GM18867 (cell line): ENCODE measurements at regions not wholly inside any gene's neighbourhood (a gene's known extent, or its start where the extent isn't known, plus 50 kb on each side); places are given as distances from the start of the nearest gene placed in this dataset.
"Not testable (repeated sequence)": the region's sequence is repeated elsewhere in the genome, so short reads cannot be mapped to it uniquely, and the experiment has no call there.

Source experiments
- ATAC-seq: cut with Tn5 transposase; IDR thresholded peaks from one replicate; pipeline ENCODE4 v1.9.1; 2021; ENCODE audit warnings: mild to moderate bottlenecking, moderate library complexity; ENCODE audit not compliant: unreplicated experiment

GRCh38 chr4:149211876-149212275, 603.8 kb downstream of the IQCM start:
- ATAC-seq, result no peak

GRCh38 chr4:149203256-149204001, 612.2 kb downstream of the IQCM start:
- ATAC-seq, result no peak

- no peak for ATAC-seq
Measured at GRCh38 chr4:149202117-149202516, 613.5 kb downstream of the IQCM start.

GRCh38 chr4:149199594-149199993, 616.0 kb downstream of the IQCM start:
- no peak for ATAC-seq

GRCh38 chr4:149194061-149194460, 621.6 kb downstream of the IQCM start:
- no peak for ATAC-seq

- ATAC-seq, result no peak
Measured at GRCh38 chr4:149187726-149188125, 627.9 kb downstream of the IQCM start.

GRCh38 chr4:149183638-149184037, 632.0 kb downstream of the IQCM start:
- ATAC-seq, result no peak

GRCh38 chr4:149181459-149181858, 634.2 kb downstream of the IQCM start:
- not testable (repeated sequence) for ATAC-seq

- ATAC-seq, result no peak
Measured at GRCh38 chr4:149176039-149176438, 639.6 kb downstream of the IQCM start.

GRCh38 chr4:149175549-149175948, 640.1 kb downstream of the IQCM start:
- ATAC-seq, result no peak

GRCh38 chr4:149173241-149174013, 642.2 kb downstream of the IQCM start:
- ATAC-seq, result no peak

- ATAC-seq, result no peak
Measured at GRCh38 chr4:149168645-149169044, 647.0 kb downstream of the IQCM start.

GRCh38 chr4:149166876-149167275, 648.8 kb downstream of the IQCM start:
- ATAC-seq, result no peak

- no peak for ATAC-seq
Measured at GRCh38 chr4:149166365-149166764, 649.3 kb downstream of the IQCM start.

GRCh38 chr4:149164282-149164681, 651.4 kb downstream of the IQCM start:
- no peak for ATAC-seq

- ATAC-seq, result no peak
Measured at GRCh38 chr4:149161247-149161646, 654.4 kb downstream of the IQCM start.

GRCh38 chr4:149160370-149160769, 655.3 kb downstream of the IQCM start:
- no peak for ATAC-seq

- no peak for ATAC-seq
Measured at GRCh38 chr4:149158817-149159216, 656.8 kb downstream of the IQCM start.

GRCh38 chr4:149145803-149146202, 669.8 kb downstream of the IQCM start:
- no peak for ATAC-seq

GRCh38 chr4:149144060-149144459, 671.6 kb downstream of the IQCM start:
- ATAC-seq, result no peak

GRCh38 chr4:149141391-149141790, 674.3 kb downstream of the IQCM start:
- no peak for ATAC-seq

- no peak for ATAC-seq
Measured at GRCh38 chr4:149140841-149141240, 674.8 kb downstream of the IQCM start.
